ENCODE measurements at regions not wholly inside any gene's neighbourhood (a gene's known extent, or its start where the extent isn't known, plus 50 kb on each side); places are given as distances from the start of the nearest gene placed in this dataset.
A peak's percentile ranks its signal among the peaks of the same experiment; 100 is the strongest.

DNA sequence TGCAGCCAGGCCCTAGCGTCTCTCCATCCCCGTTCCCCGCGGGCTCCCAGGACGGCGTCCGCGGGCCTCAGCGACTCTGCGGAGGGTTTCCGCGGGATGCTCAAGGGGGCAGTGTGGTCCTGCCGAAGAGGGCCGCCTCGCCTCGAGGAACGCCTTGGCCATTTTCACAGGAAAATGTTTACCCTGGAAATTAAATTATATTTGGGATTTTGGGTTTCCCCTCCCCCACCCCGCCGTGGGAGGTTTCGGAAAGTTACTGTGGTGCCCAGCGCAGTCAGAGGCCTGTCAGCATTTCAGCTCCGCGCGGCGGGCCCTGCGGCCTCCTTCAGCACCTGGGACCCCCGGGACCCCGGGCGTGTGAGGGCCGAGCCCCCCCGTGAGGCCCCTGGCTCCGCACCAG is 94.5 kb downstream of the PCTP start:
- POLR2A ChIA-PET, result no interaction called here
- no peak for ATAC-seq
- no peaks in the 10 kb centered on the region for H3K9me3 ChIP-seq (replicated peaks; ENCODE audit: control insufficient read depth, insufficient read depth, low read length)
- no peak overlapping the region for H3K4me3 ChIP-seq
- no peaks in the 10 kb centered on the region for H3K4me1 ChIP-seq (ENCODE audit: control insufficient read depth, insufficient read depth, low read length)
- no peak for FAIRE-seq
- no peak for DNase-seq (ENCODE audit: low read depth, low spot score)
- in situ Hi-C loops (cut with MboI) (no loop called here), intact Hi-C loops (cut with micrococcal nuclease; ENCODE audit: unreplicated experiment) (no loop called here)
- H3K4me2 ChIP-seq (ENCODE audit: control insufficient read depth, insufficient read depth), result no peak overlapping the region
- no peaks in the 10 kb centered on the region for H3K27me3 ChIP-seq (replicated peaks in 1 of 2; ENCODE audit: control insufficient read depth in 2 of 2, insufficient read depth in 2 of 2, low read length in 1 of 2)
- SMC1A ChIA-PET (ENCODE audit: uncharacterized antibody, unreplicated experiment), result no interaction called here
- H2AFZ ChIP-seq (ENCODE audit: control insufficient read depth, low read depth, low read length), result no peak overlapping the region
- no peaks in the 10 kb centered on the region for H3K36me3 ChIP-seq (ENCODE audit: control insufficient read depth in 2 of 2, insufficient read depth in 2 of 2, low read length in 1 of 2)
- H3K79me2 ChIP-seq (ENCODE audit: control insufficient read depth, insufficient read depth, low read length), result no peaks in the 10 kb centered on the region
- H3K9ac ChIP-seq (ENCODE audit: control insufficient read depth, insufficient read depth, low read length), result no peak overlapping the region
- CTCF ChIA-PET, result no interaction called here
- TF ChIP-seq RFX5 (IDR thresholded peaks at IDR 0.05; ENCODE audit: low read depth, low read length), result no peak
- TF ChIP-seq POLR2AphosphoS5 (IDR thresholded peaks at IDR 0.05; ENCODE audit: low read length), result no peak
- TF ChIP-seq, protein P1, sequence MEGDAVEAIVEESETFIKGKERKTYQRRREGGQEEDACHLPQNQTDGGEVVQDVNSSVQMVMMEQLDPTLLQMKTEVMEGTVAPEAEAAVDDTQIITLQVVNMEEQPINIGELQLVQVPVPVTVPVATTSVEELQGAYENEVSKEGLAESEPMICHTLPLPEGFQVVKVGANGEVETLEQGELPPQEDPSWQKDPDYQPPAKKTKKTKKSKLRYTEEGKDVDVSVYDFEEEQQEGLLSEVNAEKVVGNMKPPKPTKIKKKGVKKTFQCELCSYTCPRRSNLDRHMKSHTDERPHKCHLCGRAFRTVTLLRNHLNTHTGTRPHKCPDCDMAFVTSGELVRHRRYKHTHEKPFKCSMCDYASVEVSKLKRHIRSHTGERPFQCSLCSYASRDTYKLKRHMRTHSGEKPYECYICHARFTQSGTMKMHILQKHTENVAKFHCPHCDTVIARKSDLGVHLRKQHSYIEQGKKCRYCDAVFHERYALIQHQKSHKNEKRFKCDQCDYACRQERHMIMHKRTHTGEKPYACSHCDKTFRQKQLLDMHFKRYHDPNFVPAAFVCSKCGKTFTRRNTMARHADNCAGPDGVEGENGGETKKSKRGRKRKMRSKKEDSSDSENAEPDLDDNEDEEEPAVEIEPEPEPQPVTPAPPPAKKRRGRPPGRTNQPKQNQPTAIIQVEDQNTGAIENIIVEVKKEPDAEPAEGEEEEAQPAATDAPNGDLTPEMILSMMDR (IDR thresholded peaks at IDR 0.05 in 2 of 3, conservative IDR thresholded peaks at IDR 0.05 in 1 of 3; ENCODE audit: control insufficient read depth in 2 of 3, extremely low read depth in 1 of 3, insufficient read depth in 1 of 3, low read depth in 3 of 3, low read length in 3 of 3), result 0 out of 6 replicates have a peak, but pooled peaks of 2 of the 3 experiments have one; percentile 5 to 23
- TF ChIP-seq RAD21 (IDR thresholded peaks at IDR 0.05; ENCODE audit: insufficient read depth, low read depth, low read length), result peak; percentile 45
- no TSS peak for BruUV-seq (replicated peaks)
- 31% methylated on average over 31 of the region's 32 CpGs for WGBS (ENCODE audit: insufficient coverage, insufficient replicate concordance, low lambda C conversion rate, missing lambda C conversion rate)
- H4K20me1 ChIP-seq (ENCODE audit: control insufficient read depth, insufficient read depth), result no peaks in the 10 kb centered on the region
- H3K27ac ChIP-seq (ENCODE audit: control insufficient read depth, insufficient read depth), result no peak overlapping the region
- RAD21 ChIA-PET (ENCODE audit: unreplicated experiment), result no interaction called here

DNA sequence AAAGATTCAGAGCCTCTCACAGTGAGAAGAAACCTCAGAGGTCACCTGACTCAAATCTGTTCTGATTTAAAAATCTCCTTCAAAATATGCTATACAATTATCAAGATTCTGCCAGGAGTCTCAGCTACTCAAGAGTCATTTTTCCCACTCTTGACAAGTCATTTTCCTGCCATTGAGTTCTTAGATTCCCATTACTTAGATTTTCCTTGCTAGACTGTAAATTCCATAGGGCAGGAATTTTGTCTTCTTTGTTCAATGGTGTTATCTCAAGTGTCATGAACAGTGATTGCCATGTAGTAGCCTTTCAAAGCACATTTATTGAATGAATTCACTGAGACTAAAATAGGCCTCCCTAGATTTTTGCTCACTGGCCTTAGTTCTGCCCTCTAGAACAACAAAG is 95.9 kb downstream of the PCTP start:
- no peaks in the 10 kb centered on the region for H3K27me3 ChIP-seq (replicated peaks in 1 of 2; ENCODE audit: control insufficient read depth in 2 of 2, insufficient read depth in 2 of 2, low read length in 1 of 2)
- H4K20me1 ChIP-seq (ENCODE audit: control insufficient read depth, insufficient read depth), result no peaks in the 10 kb centered on the region
- BruUV-seq (replicated peaks), result no TSS peak
- ChIA-PET RAD21 (ENCODE audit: unreplicated experiment) (no interaction called here), SMC1A (ENCODE audit: uncharacterized antibody, unreplicated experiment) (no interaction called here), POLR2A (no interaction called here), CTCF (no interaction called here)
- no peak overlapping the region for H3K27ac ChIP-seq (ENCODE audit: control insufficient read depth, insufficient read depth)
- FAIRE-seq, result no peak
- H3K9ac ChIP-seq (ENCODE audit: control insufficient read depth, insufficient read depth, low read length), result no peak overlapping the region
- intact Hi-C loops (cut with micrococcal nuclease; ENCODE audit: unreplicated experiment), result no loop called here
- no peak overlapping the region for H2AFZ ChIP-seq (ENCODE audit: control insufficient read depth, low read depth, low read length)
- H3K4me3 ChIP-seq, result no peak overlapping the region
- H3K4me2 ChIP-seq (ENCODE audit: control insufficient read depth, insufficient read depth), result no peak overlapping the region
- no peaks in the 10 kb centered on the region for H3K4me1 ChIP-seq (ENCODE audit: control insufficient read depth, insufficient read depth, low read length)
- in situ Hi-C loops (cut with MboI), result no loop called here
- no peak for DNase-seq (ENCODE audit: low read depth, low spot score)
- no peaks in the 10 kb centered on the region for H3K79me2 ChIP-seq (ENCODE audit: control insufficient read depth, insufficient read depth, low read length)
- H3K9me3 ChIP-seq (replicated peaks; ENCODE audit: control insufficient read depth, insufficient read depth, low read length), result no peaks in the 10 kb centered on the region
- no peaks in the 10 kb centered on the region for H3K36me3 ChIP-seq (ENCODE audit: control insufficient read depth in 2 of 2, insufficient read depth in 2 of 2, low read length in 1 of 2)
- no peak for ATAC-seq
- TF ChIP-seq STAT3 (IDR thresholded peaks at IDR 0.05; ENCODE audit: low read depth, low read length) (no peak), SUZ12 (IDR thresholded peaks at IDR 0.05; ENCODE audit: unreplicated experiment) (no peak), YY1 (IDR thresholded peaks at IDR 0.05; ENCODE audit: low read depth, low read length) (no peak), PAX5 (IDR thresholded peaks at IDR 0.05; ENCODE audit: borderline replicate concordance, low read depth, low read length) (no peak), RAD51 (IDR thresholded peaks at IDR 0.05) (no peak), POLR2AphosphoS2 (IDR thresholded peaks at IDR 0.05; ENCODE audit: low read depth, low read length) (no peak)
- TF ChIP-seq, protein P2, sequence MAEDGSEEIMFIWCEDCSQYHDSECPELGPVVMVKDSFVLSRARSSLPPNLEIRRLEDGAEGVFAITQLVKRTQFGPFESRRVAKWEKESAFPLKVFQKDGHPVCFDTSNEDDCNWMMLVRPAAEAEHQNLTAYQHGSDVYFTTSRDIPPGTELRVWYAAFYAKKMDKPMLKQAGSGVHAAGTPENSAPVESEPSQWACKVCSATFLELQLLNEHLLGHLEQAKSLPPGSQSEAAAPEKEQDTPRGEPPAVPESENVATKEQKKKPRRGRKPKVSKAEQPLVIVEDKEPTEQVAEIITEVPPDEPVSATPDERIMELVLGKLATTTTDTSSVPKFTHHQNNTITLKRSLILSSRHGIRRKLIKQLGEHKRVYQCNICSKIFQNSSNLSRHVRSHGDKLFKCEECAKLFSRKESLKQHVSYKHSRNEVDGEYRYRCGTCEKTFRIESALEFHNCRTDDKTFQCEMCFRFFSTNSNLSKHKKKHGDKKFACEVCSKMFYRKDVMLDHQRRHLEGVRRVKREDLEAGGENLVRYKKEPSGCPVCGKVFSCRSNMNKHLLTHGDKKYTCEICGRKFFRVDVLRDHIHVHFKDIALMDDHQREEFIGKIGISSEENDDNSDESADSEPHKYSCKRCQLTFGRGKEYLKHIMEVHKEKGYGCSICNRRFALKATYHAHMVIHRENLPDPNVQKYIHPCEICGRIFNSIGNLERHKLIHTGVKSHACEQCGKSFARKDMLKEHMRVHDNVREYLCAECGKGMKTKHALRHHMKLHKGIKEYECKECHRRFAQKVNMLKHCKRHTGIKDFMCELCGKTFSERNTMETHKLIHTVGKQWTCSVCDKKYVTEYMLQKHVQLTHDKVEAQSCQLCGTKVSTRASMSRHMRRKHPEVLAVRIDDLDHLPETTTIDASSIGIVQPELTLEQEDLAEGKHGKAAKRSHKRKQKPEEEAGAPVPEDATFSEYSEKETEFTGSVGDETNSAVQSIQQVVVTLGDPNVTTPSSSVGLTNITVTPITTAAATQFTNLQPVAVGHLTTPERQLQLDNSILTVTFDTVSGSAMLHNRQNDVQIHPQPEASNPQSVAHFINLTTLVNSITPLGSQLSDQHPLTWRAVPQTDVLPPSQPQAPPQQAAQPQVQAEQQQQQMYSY (CRISPR knock-in tag; IDR thresholded peaks at IDR 0.05), result no peak
- TF ChIP-seq, protein P3, sequence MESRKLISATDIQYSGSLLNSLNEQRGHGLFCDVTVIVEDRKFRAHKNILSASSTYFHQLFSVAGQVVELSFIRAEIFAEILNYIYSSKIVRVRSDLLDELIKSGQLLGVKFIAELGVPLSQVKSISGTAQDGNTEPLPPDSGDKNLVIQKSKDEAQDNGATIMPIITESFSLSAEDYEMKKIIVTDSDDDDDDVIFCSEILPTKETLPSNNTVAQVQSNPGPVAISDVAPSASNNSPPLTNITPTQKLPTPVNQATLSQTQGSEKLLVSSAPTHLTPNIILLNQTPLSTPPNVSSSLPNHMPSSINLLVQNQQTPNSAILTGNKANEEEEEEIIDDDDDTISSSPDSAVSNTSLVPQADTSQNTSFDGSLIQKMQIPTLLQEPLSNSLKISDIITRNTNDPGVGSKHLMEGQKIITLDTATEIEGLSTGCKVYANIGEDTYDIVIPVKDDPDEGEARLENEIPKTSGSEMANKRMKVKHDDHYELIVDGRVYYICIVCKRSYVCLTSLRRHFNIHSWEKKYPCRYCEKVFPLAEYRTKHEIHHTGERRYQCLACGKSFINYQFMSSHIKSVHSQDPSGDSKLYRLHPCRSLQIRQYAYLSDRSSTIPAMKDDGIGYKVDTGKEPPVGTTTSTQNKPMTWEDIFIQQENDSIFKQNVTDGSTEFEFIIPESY (IDR thresholded peaks at IDR 0.05), result no peak
